Activated CD8-positive, alpha-beta T cell treated with anti-CD3 and anti-CD28 coated beads, Interleukin-2, amount 10 ng/mL, durations not matched to agents 7 days and 5 days (primary cell): ENCODE measurements at regions not wholly inside any gene's neighbourhood (a gene's known extent, or its start where the extent isn't known, plus 50 kb on each side); places are given as distances from the start of the nearest gene placed in this dataset.

Experiments used
- ATAC-seq: fragments of 150-1000 bp; cut with Tn5 transposase; one replicate; pipeline ENCODE4 v1.10.0; 2021; ENCODE audit warnings: moderate library complexity
- CTCF ChIA-PET: fragments of 350-600 bp; sonication (Branson Sonifier 250); formaldehyde crosslinking; loops from one replicate; lab custom pipeline; 2021; ENCODE audit warnings: antibody characterized with exemption; lab: Charles Lee
- POLR2A ChIA-PET: fragments of 350-600 bp; sonication (Branson Sonifier 250); formaldehyde crosslinking; loops from one replicate; lab custom pipeline; 2021; ENCODE audit warnings: antibody characterized with exemption; lab: Charles Lee
- DNase-seq: peaks from one replicate; pipeline ENCODE4 v3.0.0-alpha.2; 2020
- H3K27ac Mint-ChIP-seq: one replicate; pipeline ENCODE4 v1.8.0; 2021; ENCODE audit warnings: mild to moderate bottlenecking, mixed read lengths
- H3K27me3 Mint-ChIP-seq: one replicate; pipeline ENCODE4 v1.8.0; 2021; ENCODE audit warnings: low read depth, mixed read lengths
- H3K36me3 Mint-ChIP-seq: one replicate; pipeline ENCODE4 v1.8.0; 2021; ENCODE audit warnings: low read depth, mixed read lengths
- H3K4me1 Mint-ChIP-seq: one replicate; pipeline ENCODE4 v1.8.0; 2021; ENCODE audit warnings: low read depth, mixed read lengths
- H3K4me3 Mint-ChIP-seq: one replicate; pipeline ENCODE4 v1.8.0; 2021; ENCODE audit warnings: mild to moderate bottlenecking, mixed read lengths
- H3K9me3 Mint-ChIP-seq: one replicate; pipeline ENCODE4 v1.8.0; 2022; ENCODE audit warnings: mixed read lengths; ENCODE audit not compliant: insufficient read depth

DNA sequence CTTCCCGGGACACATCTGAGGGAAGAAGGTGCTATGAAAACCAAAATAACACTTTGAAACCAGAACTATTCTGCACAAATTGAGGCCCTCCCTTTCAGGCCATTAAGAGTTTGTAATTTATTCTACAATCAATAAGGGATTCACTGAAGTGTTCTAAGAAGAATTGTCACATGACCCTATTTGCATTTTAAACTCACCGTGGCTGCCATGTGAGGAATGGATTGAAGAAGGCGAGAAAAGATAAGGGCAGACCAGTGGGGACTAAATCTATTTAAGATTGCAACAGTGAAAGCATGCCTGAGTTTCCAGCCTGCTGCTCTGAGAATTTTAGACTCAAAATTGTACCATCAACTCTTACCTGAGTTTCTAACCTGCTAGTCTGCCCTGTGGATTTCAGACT is 408.8 kb upstream of the SALL1 start:
- Mint-ChIP-seq H3K9me3 (peaks cover 7% of the 10 kb centered on the region), H3K27me3 (no peaks in the 10 kb centered on the region), H3K4me1 (no peaks in the 10 kb centered on the region), H3K36me3 (no peaks in the 10 kb centered on the region), H3K4me3 (no peak overlapping the region), H3K27ac (no peak overlapping the region)
- ChIA-PET POLR2A (no interaction called here), CTCF (no interaction called here)
- no peak for ATAC-seq
- no peak for DNase-seq

DNA sequence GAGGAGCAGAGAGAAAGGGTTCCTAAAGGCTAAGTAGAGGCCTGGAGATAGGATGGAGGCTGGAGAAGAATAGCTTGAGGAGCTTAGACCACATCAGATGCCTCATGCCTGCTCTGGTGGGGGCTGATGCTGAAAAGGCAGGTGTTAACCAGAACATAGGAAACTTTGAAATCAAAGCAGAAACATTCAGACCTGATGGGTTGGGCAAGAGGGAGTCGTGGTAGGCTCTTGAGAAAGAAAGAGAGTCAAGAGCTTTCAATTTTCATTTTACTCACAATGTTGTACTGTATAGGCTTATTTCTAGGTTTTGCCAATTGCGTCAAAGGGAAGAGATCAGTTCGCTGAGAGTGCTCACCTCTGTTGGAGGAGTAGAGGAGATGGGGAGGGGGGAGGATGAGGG is 406.6 kb upstream of the SALL1 start:
- no peaks in the 10 kb centered on the region for H3K4me1 Mint-ChIP-seq
- H3K9me3 Mint-ChIP-seq, result peaks cover 6% of the 10 kb centered on the region
- no peaks in the 10 kb centered on the region for H3K36me3 Mint-ChIP-seq
- ATAC-seq, result no peak
- H3K27me3 Mint-ChIP-seq, result no peaks in the 10 kb centered on the region
- CTCF ChIA-PET, result no interaction called here
- DNase-seq, result no peak
- H3K4me3 Mint-ChIP-seq, result no peak overlapping the region
- no peak overlapping the region for H3K27ac Mint-ChIP-seq
- POLR2A ChIA-PET, result no interaction called here

- Mint-ChIP-seq H3K27ac (no peak overlapping the region), H3K4me1 (no peaks in the 10 kb centered on the region), H3K9me3 (peaks cover 4% of the 10 kb centered on the region), H3K4me3 (no peak overlapping the region), H3K36me3 (no peaks in the 10 kb centered on the region), H3K27me3 (no peaks in the 10 kb centered on the region)
- DNase-seq (no peak), ATAC-seq (no peak)
- ChIA-PET CTCF (no interaction called here), POLR2A (no interaction called here)
These were observed 405.7 kb upstream of the SALL1 start for GRCh38 chr16:51556694-51557340.

- Mint-ChIP-seq H3K36me3 (no peaks in the 10 kb centered on the region), H3K27ac (no peak overlapping the region), H3K4me1 (no peaks in the 10 kb centered on the region), H3K9me3 (peaks cover 4% of the 10 kb centered on the region), H3K4me3 (no peak overlapping the region), H3K27me3 (no peaks in the 10 kb centered on the region)
- no peak for ATAC-seq
- DNase-seq, result no peak
- ChIA-PET POLR2A (no interaction called here), CTCF (no interaction called here)
These were observed 402.8 kb upstream of the SALL1 start for GRCh38 chr16:51553910-51554309.

- ChIA-PET CTCF (no interaction called here), POLR2A (no interaction called here)
- Mint-ChIP-seq H3K36me3 (no peaks in the 10 kb centered on the region), H3K4me3 (no peak overlapping the region), H3K9me3 (peaks cover 4% of the 10 kb centered on the region), H3K4me1 (no peaks in the 10 kb centered on the region), H3K27ac (no peak overlapping the region), H3K27me3 (no peaks in the 10 kb centered on the region)
- DNase-seq, result no peak
- ATAC-seq, result no peak
These were observed 402.2 kb upstream of the SALL1 start for GRCh38 chr16:51553314-51553713.

- ChIA-PET CTCF (no interaction called here), POLR2A (no interaction called here)
- Mint-ChIP-seq H3K9me3 (peaks cover 4% of the 10 kb centered on the region), H3K27me3 (no peaks in the 10 kb centered on the region), H3K4me1 (no peaks in the 10 kb centered on the region), H3K4me3 (no peak overlapping the region), H3K27ac (no peak overlapping the region), H3K36me3 (no peaks in the 10 kb centered on the region)
- ATAC-seq (no peak), DNase-seq (no peak)
These were observed 399.8 kb upstream of the SALL1 start for GRCh38 chr16:51550800-51551347.

DNA sequence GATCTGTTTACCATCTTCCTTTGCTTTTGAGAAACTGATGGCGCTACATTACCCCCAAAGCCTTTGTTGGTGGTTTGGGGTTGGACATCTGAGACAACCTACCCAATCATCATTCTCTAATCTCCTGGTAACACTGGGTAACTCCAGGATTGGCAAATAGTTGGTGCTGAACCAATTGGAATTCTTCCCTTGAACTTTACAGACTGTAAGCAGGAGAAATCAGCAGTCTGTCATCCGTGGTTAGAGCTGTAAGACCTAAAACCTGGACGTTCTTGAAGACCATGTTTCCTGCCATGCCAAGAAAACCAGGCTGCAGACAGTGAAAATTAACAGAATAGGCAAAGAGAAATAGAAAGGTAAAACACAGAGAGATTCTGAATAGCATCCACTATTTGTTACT is 398.8 kb upstream of the SALL1 start:
- ChIA-PET POLR2A (no interaction called here), CTCF (no interaction called here)
- H3K27ac Mint-ChIP-seq, result no peak overlapping the region
- no peaks in the 10 kb centered on the region for H3K36me3 Mint-ChIP-seq
- DNase-seq, result no peak
- peaks cover 4% of the 10 kb centered on the region for H3K9me3 Mint-ChIP-seq
- no peak overlapping the region for H3K4me3 Mint-ChIP-seq
- no peaks in the 10 kb centered on the region for H3K4me1 Mint-ChIP-seq
- no peak for ATAC-seq
- no peaks in the 10 kb centered on the region for H3K27me3 Mint-ChIP-seq

DNA sequence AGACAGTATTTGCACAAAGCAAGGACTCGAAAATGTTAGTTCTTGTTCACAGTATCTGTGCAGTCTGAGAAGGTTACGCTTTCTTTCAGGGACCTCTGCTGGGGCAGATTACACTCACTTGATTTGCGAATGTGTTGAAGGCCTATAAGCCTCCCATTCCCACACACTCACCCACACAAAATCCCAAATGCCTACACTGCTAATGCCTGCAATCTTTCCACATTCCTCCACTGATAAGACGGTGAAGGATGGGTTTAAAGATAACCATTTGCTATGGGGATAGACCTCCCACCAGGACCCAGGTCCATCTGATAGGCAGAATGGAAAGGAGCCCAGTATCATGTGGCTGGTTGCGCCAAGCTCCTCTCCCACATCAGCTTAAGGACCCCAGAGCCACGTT is 394.9 kb upstream of the SALL1 start:
- CTCF ChIA-PET, result no interaction called here
- Mint-ChIP-seq H3K4me1 (no peaks in the 10 kb centered on the region), H3K36me3 (no peaks in the 10 kb centered on the region), H3K4me3 (no peak overlapping the region), H3K9me3 (no peaks in the 10 kb centered on the region), H3K27me3 (no peaks in the 10 kb centered on the region), H3K27ac (no peak overlapping the region)
- no peak for ATAC-seq
- POLR2A ChIA-PET, result no interaction called here
- DNase-seq, result no peak

DNA sequence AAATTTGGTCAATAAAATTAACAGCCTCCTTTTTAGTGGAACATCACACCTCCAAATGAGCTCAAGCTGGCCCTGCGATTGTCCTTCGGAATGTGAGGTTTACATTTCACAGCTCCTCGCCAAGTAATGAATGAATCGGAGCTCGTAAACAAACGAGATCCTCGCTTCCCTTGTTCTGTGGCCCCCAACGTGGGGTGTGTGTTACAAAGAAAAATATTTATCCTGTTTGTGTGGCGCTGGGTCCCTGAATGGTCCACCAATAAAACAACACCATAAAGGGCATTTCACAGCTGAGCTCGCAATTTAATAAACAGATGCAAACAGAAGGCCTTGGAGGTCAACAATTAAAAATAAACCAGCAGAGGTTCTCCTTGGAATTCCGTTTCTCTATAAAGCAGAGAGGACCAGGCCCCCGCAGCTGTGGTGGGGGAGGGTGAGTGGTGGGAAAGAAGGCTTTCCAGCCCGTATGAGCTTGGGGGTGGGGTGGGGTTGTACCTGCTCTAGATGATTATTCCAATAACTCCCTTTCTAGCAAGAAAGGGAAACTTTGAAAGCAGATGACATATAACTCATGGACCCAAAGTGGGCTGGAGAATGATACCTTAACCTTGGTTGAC is 393.9 kb upstream of the SALL1 start:
- Mint-ChIP-seq H3K9me3 (no peaks in the 10 kb centered on the region), H3K27ac (no peak overlapping the region), H3K4me3 (no peak overlapping the region), H3K36me3 (no peaks in the 10 kb centered on the region), H3K4me1 (no peaks in the 10 kb centered on the region), H3K27me3 (no peaks in the 10 kb centered on the region)
- ATAC-seq (no peak), DNase-seq (no peak)
- ChIA-PET POLR2A (no interaction called here), CTCF (no interaction called here)

DNA sequence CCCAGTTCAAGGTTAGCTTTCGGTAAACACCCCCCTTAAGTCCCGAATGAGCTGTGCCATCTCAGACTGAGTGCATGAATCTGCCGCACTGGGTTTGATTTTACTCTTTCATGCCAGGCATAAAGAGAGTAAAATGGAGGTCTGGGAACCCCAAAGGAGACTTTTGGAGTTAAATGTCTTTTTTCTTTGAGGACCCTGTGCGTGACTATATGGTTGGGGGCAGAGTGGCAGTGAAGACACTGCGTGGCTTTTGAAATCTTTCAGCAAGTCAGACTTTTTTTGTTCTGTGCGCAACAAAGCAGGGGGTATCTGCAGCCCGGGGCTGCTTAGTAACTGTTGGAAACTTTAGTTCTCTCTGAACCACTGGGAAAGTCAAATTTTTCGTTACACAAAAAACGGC is 392.9 kb upstream of the SALL1 start:
- no peaks in the 10 kb centered on the region for H3K36me3 Mint-ChIP-seq
- no peaks in the 10 kb centered on the region for H3K9me3 Mint-ChIP-seq
- CTCF ChIA-PET, result no interaction called here
- ATAC-seq (no peak), DNase-seq (no peak)
- no peak overlapping the region for H3K4me3 Mint-ChIP-seq
- H3K4me1 Mint-ChIP-seq, result peaks cover under 1% of the 10 kb centered on the region
- no peak overlapping the region for H3K27ac Mint-ChIP-seq
- POLR2A ChIA-PET, result no interaction called here
- H3K27me3 Mint-ChIP-seq, result no peaks in the 10 kb centered on the region

DNA sequence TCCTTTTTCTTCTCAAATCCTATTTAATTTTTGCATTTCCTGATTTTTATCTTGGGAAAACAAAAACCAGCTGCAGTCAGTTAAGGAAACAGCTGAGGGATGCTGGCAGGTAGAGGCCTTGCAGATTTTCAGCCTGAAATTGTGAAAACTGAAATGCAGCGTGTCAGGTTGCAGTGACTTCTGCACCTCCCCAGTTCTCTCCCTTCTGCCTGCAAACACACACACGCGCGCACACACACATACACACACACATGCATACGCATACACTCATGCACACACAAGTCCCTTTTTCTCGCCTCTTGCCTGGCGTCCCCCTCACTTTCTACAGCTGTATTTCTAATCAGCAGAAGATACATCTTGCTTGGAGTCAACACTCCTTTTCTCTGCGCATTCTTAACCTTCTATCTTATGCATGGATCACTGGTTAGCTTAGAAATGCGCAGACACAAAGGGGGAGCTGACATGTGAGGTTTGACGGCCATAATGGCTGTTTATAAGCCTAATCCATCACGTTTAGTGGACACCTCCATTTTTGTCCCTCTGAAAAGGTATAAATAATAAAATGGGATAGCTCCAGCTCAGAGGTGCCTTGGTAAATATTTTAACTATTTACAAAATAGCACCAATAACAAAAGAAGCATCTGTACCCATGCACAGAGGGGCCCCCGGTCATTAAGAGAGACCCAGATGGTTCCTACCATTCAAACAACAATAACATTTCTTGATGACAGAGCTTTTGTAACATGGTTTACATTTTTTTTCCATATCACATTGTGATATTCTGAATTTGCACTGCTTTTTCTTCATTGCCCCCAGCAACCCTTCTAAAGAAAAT is 392.1 kb upstream of the SALL1 start:
- Mint-ChIP-seq H3K27ac (no peak overlapping the region), H3K9me3 (no peaks in the 10 kb centered on the region), H3K4me1 (peaks cover 1% of the 10 kb centered on the region), H3K27me3 (no peaks in the 10 kb centered on the region), H3K36me3 (no peaks in the 10 kb centered on the region), H3K4me3 (no peak overlapping the region)
- ChIA-PET CTCF (no interaction called here), POLR2A (no interaction called here)
- ATAC-seq (no peak), DNase-seq (no peak)

DNA sequence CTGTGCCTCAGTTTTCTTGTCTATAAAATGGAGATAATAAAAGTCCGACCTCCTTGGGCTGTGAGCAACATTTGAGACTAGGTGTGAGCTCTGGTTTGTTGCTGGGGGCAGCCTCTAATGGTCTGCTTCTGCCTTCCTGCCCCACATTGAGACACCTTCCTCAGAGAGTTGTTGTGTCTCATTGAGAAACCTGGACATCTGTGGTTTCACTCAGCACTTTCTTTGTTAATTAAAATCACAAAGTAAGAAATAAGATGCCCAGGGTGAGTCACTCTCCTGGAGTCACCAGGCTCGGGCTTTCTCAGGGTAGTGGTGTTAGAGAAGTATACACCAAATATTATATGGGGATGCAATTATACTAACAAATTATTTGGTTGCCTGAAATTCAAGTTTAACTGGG is 389.2 kb upstream of the SALL1 start:
- Mint-ChIP-seq H3K4me3 (no peak overlapping the region), H3K27me3 (no peaks in the 10 kb centered on the region), H3K9me3 (no peaks in the 10 kb centered on the region), H3K4me1 (peaks cover 1% of the 10 kb centered on the region), H3K36me3 (no peaks in the 10 kb centered on the region), H3K27ac (no peak overlapping the region)
- no peak for ATAC-seq
- CTCF ChIA-PET, result no interaction called here
- no peak for DNase-seq
- POLR2A ChIA-PET, result no interaction called here
